ENCODE measurements at regions not wholly inside any gene's neighbourhood (a gene's known extent, or its start where the extent isn't known, plus 50 kb on each side); places are given as distances from the start of the nearest gene placed in this dataset.
A peak's percentile ranks its signal among the peaks of the same experiment; 100 is the strongest.

DNA sequence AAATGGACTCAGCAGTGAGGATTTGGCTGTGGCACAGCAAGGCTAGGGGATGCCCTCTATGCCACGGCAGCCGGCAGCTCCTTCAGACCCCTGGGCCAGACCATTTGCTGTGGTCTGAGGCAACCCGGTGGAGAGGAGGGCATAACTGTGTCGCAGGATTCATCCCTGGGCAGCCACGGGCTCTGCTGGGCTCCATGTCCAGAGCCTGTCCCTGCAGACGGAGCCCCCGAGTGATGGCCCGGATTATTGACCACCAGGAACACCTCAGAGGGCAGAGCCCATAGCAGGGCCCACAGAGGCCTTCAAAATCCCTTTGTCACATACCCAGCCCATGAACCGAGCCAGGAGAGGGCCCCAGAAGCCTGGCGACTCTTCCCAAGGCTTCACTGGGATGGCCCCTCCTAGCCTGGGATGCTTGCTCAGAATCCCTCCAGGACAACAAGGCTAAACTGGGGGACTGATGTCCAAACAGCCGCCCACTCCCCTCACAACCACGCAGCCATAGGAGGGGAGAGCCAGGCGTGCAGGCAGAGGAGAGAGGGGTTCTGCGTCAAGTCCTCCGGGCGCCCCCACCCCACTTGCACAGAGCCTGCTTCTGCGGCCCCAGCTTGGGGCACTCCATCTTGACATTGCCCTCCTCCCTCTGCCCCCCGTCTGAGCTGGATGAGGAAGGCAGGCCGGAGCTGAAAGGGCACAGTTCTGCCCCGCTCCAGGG lies 68.2 kb upstream of the AFDN start:
- no peak for DNase-seq

DNA sequence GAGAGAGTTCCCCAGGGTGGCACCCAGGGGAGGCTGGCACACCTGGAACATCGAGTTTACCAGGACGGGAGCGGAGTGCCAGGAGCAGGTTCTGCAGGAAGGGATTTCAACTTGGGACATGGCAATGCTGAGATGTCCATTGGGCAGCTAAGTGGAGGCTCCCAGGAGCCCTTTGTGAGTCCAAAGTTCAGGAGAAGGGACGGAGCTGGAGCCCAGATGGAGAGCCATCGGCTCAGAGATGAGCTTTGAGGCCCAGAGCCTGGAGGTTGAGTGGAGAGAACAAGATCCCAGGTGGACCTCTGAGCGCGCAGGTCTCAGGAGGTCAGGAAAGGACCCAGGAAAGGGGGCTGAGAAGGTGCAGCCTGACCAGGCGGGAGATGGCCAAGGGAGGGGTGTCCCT lies 67.5 kb upstream of the AFDN start:
- DNase-seq, result no peak

DNA sequence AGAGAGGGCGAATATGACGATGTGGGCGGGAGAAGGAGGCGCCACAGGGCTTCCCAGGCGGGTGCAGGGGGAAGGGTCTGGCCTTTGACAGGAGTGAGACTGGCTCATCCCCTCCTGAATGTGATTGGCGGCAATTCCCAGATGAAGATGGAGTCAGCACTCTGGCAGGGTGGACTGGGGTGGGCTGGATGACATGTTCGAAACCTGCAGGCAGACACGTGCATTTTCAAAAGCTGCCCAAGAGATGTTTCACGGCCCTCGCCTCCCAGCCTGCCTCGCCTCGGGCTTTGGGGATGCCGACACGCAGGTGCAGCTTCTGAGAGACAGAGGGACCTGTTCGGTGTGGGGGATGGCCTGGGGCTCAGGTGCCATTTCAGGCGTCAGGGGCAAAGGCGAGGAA lies 66.8 kb upstream of the AFDN start:
- DNase-seq, result no peak

DNA sequence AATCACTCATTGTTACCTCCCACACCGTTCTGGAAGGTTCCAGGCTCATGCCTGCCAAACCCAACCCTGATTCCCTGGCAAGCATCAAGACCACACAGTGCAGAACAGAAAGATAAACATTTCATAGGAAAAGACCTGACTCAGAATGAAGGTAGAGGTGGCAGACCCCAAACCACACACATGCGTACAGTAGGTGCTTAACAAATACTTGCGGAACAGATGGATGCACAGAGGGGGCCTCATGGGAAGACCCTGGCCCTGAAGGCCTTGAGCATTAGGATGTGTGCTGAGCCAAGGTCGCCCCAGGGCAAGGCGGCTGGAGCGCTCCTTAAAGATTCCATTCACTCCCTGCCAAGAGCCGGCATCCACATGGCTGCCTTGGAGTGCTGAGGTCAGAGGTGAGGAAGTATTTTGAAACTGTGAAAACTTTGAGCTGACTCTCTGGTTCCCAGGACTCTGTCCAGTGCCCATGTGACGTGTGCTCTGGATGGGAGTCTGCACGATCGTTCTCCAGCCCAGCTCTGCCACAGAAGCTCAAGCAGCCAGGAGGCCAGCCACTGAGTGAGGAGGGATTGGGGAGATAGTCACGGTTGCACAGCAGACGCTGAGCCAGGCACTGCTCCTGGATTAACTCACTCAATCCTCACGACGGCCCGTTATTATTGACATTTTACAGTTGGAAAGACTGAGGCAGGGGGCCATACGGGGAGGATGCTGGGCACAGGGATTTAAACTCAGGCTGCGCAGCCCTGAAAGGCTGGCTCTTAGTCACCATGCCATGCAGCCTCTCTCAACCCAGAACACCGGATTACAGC lies 65.5 kb upstream of the AFDN start:
- no peak for DNase-seq

DNA sequence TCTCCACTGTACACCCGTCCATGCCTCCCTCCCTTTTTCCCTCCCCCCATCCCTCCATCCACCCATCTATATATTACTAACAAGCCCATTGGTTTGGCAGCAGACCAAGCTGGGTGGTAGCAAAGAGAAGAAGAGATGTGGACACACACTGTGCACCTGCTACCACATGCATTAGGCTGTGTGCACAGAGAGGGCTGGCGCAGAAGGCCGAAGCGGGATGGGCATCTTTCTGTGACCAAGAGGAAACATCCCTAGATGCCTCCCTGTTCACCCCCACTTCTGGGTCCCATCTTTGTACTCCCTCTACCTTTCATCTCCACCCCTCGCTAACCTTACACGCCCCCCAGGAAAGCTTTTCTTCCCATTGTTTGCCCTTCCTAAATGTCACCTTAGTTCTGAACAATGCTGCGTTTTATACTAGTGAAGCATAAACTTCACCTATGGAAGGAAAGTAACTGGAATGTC lies 64.9 kb upstream of the AFDN start:
- DNase-seq, result no peak

DNA sequence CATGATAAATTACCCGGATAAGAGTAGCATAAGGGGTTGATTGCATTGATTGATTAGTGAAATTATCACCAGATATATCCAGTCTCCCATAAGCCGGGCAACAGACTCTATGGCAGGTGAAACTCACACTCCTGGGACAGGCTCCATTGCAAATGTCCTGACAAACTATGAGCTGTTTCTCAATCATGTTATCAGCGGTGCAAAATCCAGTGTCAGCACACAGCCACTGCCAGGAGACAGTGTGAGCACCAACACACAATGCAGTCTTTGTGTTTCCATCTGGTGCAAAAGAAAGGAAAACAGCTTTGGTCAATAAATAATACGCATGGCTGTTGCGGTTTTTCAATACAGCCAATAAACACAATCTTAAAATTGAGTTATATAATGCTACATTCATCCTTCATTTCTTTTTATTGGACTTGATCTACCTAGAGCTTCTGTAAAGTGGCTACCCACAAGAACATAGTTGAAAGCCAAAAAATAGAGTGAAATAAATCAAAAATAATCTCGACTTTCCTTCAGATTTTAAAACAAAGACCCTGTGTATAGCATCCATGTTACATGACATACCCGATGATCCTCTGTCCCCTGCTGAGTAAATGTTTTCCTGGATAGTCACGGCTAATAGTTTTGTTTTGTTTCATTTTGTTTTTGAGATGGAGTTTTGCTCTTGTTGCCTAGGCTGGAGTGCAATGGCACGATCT lies 64.3 kb upstream of the AFDN start:
- no peak for DNase-seq

DNA sequence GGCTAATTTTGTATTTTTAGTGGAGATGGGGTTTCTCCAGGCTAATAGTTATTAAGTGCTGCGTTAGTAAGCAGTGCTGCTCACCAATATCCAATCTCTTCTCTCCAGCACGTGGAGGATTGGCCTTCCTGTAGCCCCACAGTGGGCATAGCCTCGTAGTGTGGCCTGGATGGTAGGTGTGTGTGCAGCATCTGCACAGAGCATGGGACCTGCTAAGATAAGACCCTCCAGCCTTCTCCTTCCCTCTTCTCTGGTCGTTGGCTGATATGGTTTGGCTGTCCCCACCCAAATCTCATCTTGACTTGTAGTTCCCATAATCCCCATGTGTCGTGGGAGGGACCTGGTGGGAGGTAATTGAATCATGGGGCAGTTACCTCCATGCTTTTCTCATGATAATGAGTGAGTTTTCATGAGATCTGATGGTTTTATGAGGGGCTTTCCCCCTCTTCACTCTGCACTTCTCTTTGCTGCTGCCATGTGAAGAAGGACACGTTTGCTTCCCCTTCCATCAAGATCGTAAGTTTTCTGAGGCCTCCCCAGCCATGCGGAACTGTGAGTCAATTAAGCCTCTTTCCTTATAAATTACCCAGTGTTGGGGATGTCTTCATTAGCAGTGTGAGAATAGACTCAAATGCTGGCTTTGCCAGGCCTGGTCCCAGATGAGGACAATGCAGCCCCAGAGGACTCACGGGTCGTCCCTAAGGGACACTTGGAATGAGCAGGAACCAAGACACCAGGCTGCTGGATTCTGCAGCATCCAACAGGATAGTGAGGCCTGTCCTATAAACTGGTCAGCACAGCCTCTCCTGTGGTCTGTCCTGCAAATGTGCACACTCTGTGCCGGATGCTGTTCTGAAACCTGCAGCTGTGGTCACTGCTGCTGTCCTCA lies 63.4 kb upstream of the AFDN start:
- DNase-seq, result no peak

DNA sequence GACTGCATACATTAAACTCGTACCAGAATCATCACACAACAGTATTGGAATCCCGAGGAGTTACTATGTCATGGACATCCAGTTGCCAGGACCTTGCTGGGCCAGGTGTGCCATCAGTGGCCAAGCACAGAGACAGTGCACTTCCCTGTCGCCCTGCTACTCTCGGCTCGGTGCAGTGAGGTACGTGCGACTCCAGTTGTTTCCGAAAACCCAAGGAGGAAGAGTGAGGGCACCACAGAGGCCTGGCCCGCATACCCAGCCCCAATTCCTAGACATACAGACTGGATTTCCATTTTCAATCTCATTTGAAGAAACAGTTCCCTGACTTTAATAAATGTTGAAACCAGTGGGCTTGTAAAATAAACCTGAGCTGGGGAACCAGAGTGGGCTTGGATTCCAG lies 62.5 kb upstream of the AFDN start:
- no peak for DNase-seq

DNA sequence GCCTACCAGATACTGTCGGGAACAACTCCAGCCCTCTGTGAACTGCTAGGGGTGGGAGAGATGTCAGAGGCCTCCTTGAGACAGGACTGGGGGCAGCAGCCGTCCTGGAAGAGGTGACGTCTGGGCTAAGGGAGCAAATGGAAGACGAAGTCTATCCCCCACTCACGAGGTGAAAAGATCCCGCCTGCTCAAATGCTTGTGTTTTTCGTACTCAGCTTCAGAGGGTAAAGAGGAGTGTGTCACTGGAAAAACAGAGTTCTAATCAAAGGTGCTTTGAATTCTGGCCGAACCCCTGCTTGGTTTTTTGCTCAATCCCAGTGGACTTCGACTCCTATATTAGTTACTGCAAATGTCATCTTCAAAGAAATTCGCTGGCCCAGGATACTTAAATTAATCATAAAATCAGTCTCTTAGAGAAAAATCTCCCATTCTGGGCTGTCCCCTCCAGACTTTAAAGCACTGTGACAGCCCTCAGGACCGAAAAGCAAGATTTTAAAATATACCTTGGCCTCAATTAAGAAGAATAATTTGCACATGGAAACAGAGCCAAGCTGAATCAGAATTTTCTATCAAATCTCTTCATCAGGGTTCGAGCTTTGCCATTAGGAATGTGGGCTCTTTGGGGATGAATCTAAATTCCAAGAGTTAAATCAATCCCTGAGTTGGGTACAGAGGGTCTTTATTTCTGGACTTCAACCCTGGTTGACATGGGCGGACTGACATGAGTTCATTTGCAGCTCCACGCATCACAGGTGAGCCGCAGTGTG lies 61.8 kb upstream of the AFDN start:
- DNase-seq, result no peak

DNA sequence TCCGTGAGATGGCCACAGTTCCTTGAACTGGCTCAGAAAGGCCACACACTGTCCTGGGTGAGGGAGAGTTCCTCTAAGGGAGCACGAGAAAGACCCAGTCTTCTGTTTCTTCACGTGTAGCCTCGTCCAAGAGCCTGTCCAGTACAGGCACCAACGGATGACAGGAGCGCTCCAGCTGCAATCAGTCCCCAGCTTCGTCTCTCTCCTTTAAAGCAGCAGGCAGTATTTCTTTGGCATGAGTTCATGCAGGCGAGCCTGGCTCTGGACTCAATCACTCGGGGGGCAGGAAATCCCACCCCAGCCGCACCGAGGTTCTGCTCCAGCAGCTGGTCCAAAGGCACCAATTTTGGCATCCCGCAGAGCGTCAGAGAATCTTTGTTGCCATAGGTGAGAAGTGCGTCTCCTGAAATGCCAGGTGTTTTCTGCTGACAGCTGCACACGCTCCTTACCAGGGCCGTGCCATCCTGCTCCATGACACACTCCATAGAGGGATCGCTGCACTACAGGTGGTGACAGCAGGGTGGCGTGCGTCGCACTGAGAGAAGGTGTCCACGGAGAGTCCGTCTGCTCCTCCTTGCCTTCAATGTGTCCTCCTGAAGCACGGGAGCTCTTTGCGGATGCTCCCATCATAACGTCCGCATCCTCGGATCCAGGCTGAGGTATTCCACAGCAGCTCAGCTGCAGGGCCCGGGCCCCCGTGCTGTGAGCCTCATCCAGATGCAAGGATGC lies 59.6 kb upstream of the AFDN start:
- DNase-seq, result peak; percentile 52

DNA sequence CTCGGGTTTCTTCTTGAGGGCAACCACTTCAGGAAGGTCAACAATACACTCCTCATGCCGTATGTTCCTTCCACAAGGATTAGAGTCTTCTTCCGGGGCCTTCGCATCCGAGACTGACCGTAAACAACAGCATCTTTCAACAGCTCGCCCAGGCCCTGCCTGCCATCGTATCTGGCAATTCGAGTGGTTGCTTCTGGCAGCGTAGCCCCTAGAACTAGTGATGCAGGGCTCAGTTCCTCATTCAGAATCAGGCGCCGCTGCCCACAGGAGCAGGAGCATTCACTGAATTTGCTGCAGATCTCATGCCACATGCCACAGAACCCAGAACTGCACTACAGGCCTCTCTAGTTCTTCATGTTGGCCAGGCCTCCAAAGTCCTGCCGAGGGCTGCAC lies 59.0 kb upstream of the AFDN start:
- no peak for DNase-seq

DNA sequence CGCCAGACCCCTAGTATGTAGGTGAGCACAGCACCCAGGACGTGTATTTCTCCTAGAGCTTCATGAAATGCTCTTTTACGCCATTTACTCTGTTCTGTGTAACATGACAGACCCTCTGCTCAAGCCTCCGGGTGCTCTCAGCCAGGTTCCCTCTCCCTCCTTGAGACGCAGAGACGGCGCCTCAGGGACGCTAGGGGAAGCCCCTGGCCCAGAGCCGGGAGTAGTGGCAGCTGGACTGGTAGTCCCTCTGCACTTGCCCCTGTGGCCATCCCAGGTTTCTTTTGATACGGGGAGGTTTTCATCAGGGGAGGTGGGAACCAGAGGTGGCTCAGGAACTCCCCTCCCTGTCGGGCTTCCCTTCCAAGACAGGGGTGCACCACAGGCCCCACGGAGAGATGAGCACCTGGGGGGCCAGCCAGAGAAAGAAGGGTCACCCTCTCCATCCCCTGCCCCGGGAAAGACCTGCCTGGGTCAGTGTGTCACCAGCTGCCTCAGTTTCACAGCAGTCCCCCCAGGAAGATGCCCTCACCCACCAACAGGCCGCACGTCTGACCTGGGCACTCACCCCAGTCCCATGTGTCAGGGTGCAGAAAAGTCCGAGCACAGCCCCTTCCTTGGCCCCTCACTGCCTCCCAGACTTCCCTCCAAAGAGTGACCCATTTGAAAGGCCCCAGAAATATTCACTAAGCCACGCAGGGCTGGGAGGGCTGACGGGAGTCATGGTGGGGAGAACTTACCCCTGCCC lies 58.1 kb upstream of the AFDN start:
- DNase-seq, result no peak

DNA sequence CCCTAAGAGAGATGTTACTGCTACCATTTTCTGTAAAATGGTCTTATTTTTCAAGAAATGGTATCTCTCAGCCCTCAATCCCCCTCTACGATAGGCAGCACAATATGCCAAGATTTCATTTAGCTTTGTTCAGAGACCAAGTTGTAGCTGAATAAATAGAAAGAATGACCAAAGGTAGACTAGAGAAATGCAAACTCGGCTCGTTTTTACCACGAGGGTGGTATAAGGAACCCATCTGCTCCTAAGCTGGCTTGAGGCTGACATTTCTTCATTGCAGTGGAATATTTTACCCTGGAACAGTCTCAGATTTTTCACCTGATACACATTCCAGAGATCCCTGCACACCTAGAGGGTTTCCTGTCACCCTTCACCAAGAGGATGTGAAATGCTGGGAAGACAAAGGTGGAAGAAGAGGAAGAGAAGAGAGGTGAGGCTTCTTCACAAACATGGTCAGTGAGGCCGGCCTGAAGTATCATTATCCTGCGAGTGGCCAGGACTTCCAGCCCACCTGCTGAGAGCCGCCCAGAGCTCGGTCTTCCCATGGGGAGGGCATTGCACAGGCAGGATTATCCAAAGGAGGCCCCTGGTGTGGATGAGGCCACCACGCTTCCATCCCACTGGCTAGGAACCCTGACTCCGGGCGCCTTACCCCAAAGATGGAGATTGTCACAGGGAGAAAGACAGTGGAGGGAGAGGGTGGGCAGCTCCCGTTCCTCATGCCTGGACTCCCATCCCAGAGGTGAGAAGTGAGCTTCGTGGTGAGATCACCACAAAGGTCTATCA lies 57.1 kb upstream of the AFDN start:
- DNase-seq, result no peak

DNA sequence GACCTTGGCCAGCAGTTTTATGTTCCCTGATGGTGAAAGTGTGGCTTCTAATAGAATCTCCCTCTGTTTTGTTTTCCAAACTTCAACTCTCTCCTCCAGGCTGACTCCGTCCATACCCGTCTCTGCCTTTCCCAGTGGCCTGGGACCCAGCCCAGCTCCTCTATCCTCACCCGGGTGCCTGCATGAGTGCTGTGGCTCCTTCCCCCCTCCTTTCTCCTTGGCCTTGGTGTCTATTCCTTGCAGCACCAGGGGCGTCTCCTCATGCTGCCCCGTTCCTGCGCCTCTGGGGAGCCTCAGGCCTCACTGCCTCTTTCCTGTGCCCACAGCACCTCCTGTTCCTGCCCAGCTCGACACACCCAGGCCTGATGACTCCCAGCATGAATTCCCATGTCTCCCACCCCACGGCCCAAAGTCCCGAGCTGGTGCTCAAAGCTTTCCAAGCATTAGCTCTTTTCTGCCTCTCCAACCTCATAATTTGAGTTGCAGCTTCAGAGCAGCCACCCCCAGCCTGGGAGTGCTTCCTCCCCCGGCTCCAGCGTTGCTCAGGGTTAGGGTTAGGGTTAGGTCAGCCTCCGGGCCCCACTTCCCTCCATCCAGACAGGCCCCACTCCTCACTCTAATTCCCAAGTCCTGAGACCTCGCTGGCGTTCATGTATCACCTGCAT lies 56.3 kb upstream of the AFDN start:
- DNase-seq, result no peak

DNA sequence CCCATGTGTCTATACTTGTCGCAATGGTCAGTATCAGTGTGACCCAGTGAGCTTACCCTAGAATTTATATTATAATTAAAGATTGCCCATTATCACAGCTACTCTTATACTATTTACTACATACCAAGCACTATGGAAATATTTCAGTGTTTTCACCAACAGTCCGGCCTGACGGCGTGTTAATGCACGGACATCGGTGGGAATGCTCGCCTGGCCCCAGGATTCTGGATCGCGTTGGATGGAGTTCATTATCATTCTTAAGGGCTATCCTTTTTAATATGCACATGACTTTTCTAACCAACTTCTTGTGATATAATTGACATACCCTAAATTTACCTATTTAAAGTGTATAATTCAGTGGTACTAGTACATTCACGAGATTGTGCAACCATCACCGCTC lies 51.8 kb upstream of the AFDN start:
- no peak for DNase-seq

DNA sequence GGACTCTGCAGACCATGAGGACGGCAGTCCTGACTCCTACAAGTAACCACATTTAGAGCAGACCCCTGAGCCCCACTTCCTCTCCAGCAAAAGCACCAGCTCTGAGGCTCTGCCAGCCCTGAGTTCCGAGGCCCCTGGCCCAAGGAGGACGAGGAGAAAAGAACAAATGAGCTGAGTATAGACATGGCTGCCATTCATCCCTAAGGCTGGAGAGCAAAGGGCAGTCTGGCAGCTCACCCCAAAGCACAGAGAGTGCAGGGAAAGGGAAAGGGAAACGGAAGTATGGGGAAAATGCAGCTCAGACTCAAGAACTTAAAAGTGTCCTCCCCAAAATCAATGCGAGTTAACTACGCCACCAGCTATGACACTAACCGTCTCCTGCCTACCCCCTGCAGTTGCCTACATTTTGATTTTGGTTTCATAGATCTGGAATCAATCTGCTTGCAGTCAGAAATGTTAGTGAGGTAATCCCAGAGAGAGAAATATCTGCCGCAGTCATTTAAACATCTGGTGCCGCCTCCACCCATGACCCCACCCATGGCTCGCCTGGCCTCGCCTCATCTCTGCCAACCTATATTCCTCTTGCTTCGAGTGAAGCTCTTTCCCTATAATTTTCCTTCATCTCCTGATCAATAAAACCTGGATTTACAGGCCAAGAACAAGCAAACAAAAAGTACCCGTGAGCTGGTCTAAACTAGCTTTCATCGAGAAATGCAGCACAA lies 49.6 kb upstream of the AFDN start:
- DNase-seq, result no peak
